Progenitor cell of endocrine pancreas (in vitro differentiated cells): ENCODE measurements at regions not wholly inside any gene's neighbourhood (a gene's known extent, or its start where the extent isn't known, plus 50 kb on each side); places are given as distances from the start of the nearest gene placed in this dataset.

Experiments
- DNase-seq: peaks from one replicate; pipeline ENCODE4 v3.0.0; 2021; ENCODE audit warnings: low spot score; ENCODE audit not compliant: unreplicated experiment
- H3K27ac Mint-ChIP-seq: 2 replicates; pipeline ENCODE4 v1.8.0; 2021; ENCODE audit warnings: mild to moderate bottlenecking, moderate library complexity, mixed read lengths
- H3K27me3 Mint-ChIP-seq: 2 replicates; pipeline ENCODE4 v1.8.0; 2021; ENCODE audit warnings: mixed read lengths
- H3K36me3 Mint-ChIP-seq: 2 replicates; pipeline ENCODE4 v1.8.0; 2022; ENCODE audit warnings: mixed read lengths; ENCODE audit not compliant: insufficient read depth
- H3K4me1 Mint-ChIP-seq: 2 replicates; pipeline ENCODE4 v1.8.0; 2021; ENCODE audit warnings: low read depth, mixed read lengths
- H3K4me3 Mint-ChIP-seq: 2 replicates; pipeline ENCODE4 v1.8.0; 2021; ENCODE audit warnings: low read depth, mild to moderate bottlenecking, moderate library complexity, mixed read lengths
- H3K9me3 Mint-ChIP-seq: 2 replicates; pipeline ENCODE4 v1.8.0; 2021; ENCODE audit warnings: low read depth, mixed read lengths
- TF ChIP-seq, protein P1 (sequence below): fragments of 200-600 bp; sonication (generic); IDR thresholded peaks from one replicate; pipeline ENCODE4 v1.5.0; 2021; ENCODE audit warnings: antibody characterized with exemption, mild to moderate bottlenecking; ENCODE audit not compliant: unreplicated experiment

DNA sequence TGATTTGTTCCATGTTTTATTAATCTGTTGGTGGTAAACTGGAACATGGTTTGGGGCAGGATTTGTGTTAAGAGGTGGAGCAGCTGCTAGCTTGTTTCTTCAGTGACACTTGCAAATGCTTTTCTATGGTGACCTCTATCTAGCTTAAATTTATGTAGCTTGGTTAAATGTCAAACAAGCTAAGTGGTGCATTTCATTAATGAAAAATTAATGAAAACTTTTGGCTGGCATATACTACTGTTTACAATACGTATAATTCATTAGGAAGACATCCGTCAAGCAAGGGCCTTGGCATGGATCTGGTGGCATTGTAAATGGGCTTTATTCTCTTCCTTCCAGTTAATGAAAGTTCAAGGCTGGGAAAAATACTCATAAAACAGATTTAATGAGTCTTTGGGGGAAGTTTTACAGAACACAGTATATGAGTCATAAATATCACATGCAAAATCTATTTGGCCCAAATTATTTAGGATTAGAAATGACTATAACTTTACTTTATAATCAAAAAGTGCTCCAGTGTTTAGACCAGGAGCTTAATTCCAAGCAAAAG lies 807.7 kb upstream of the SEL1L start:
- Mint-ChIP-seq H3K9me3 (peaks cover 7% of the 10 kb centered on the region), H3K4me1 (no peaks in the 10 kb centered on the region), H3K4me3 (no peak overlapping the region), H3K27me3 (no peaks in the 10 kb centered on the region), H3K36me3 (no peaks in the 10 kb centered on the region), H3K27ac (no peak overlapping the region)
- DNase-seq, result no peak
- TF ChIP-seq, protein P1, sequence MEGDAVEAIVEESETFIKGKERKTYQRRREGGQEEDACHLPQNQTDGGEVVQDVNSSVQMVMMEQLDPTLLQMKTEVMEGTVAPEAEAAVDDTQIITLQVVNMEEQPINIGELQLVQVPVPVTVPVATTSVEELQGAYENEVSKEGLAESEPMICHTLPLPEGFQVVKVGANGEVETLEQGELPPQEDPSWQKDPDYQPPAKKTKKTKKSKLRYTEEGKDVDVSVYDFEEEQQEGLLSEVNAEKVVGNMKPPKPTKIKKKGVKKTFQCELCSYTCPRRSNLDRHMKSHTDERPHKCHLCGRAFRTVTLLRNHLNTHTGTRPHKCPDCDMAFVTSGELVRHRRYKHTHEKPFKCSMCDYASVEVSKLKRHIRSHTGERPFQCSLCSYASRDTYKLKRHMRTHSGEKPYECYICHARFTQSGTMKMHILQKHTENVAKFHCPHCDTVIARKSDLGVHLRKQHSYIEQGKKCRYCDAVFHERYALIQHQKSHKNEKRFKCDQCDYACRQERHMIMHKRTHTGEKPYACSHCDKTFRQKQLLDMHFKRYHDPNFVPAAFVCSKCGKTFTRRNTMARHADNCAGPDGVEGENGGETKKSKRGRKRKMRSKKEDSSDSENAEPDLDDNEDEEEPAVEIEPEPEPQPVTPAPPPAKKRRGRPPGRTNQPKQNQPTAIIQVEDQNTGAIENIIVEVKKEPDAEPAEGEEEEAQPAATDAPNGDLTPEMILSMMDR, result no peak

DNA sequence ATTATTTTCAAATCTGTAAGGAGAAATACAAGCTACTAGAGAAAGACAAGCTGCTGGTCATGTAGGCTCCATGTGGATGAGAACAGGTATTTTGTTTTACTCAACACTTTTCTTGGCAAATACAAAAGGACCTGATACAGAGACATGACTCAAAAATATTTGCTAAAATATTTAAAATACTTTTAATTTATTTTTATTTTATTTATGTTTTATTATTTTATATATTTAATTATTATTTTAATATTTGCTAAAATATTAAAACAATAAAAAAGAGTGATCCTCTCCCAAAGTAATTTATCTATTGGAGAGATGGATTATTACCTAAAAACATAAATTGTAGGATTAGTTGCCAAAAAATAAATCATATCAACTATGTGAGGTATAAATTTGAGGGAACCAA lies 808.9 kb upstream of the SEL1L start:
- H3K27me3 Mint-ChIP-seq, result no peaks in the 10 kb centered on the region

DNA sequence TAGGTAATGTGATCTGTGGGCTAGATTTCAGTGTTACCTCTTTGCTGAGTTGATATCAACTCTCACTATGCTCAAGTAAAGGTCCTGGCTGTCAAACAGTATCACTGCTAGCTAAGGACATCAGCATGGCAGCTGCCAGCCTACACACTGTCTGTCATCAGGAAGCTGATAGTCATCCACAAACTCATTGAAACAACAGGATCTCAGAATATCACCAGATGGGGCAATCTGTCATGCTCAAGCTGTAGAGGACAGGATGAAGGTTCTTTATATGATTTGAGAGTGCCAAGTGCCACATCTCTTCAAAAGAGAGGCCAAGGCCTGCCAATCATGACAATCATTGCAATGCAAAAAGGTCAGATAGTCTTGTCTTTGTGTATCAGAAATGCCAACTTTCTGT lies 811.5 kb upstream of the SEL1L start:
- no peaks in the 10 kb centered on the region for H3K27me3 Mint-ChIP-seq
- no peak for DNase-seq
- no peaks in the 10 kb centered on the region for H3K4me1 Mint-ChIP-seq
- H3K9me3 Mint-ChIP-seq, result peaks cover 7% of the 10 kb centered on the region
- TF ChIP-seq, protein P1, result no peak
- H3K4me3 Mint-ChIP-seq, result no peak overlapping the region
- H3K27ac Mint-ChIP-seq, result no peak overlapping the region
- no peaks in the 10 kb centered on the region for H3K36me3 Mint-ChIP-seq

More for the DNA sequence above, 808.9 kb upstream of the SEL1L start:
- peaks cover 7% of the 10 kb centered on the region for H3K9me3 Mint-ChIP-seq
- DNase-seq, result no peak
- no peak overlapping the region for H3K4me3 Mint-ChIP-seq
- H3K4me1 Mint-ChIP-seq, result no peaks in the 10 kb centered on the region
- no peak overlapping the region for H3K27ac Mint-ChIP-seq
- TF ChIP-seq, protein P1, result no peak
- no peaks in the 10 kb centered on the region for H3K36me3 Mint-ChIP-seq

DNA sequence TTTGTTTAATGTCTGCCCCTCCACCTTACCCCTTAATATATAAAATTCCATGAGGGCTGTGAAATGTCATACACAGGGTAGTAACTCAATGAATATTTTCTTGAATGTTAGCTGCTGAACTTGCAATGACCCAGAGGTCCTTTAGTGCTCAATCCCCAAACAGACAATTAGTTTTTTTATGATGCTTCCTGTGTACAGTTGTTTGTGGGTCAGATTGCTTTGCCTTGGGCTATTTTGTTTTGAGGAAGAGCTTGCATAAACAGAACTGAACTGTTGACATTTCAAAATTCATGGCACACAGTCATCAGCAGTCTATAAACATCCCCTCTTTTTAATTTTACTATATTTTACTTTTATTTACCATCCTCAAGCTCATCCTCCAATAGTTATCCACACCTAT lies 820.5 kb upstream of the SEL1L start:
- Mint-ChIP-seq H3K27ac (no peak overlapping the region), H3K36me3 (no peaks in the 10 kb centered on the region), H3K4me3 (no peak overlapping the region), H3K27me3 (no peaks in the 10 kb centered on the region), H3K4me1 (no peaks in the 10 kb centered on the region), H3K9me3 (peaks cover 8% of the 10 kb centered on the region)
- TF ChIP-seq, protein P1, result no peak
- no peak for DNase-seq

DNA sequence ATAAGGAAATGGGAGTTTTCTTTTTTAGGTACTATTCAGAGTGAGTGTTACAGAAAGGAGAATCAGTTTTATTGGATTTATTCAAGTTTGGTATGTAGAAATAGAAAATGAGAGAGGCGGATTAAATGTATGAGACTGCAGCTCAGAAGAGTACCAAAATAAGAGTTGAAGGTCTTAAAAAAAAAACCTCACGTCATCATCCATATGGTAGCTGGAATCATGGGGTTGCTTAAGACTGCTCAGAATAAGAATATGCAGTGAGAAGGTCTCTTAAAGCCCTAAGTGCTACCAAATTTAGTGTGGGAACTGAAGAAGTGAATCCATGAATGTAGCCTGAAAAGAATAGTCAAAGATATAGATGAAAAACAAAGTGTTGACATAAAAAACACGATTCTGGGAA lies 825.5 kb upstream of the SEL1L start:
- Mint-ChIP-seq H3K27me3 (no peaks in the 10 kb centered on the region), H3K4me3 (no peak overlapping the region), H3K36me3 (no peaks in the 10 kb centered on the region), H3K27ac (no peak overlapping the region), H3K9me3 (peaks cover 4% of the 10 kb centered on the region), H3K4me1 (no peaks in the 10 kb centered on the region)
- DNase-seq, result no peak
- TF ChIP-seq, protein P1, result no peak
